AG04450 (cell line): ENCODE measurements at regions not wholly inside any gene's neighbourhood (a gene's known extent, or its start where the extent isn't known, plus 50 kb on each side); places are given as distances from the start of the nearest gene placed in this dataset.

Source experiments
- CTCF ChIA-PET: fragments of 300-600, 350-600 bp; formaldehyde crosslinking; extraction: SDS; loops from one replicate; lab custom pipeline; 2022; ENCODE audit warnings: antibody characterized with exemption, inconsistent platforms; lab: Charles Lee
- POLR2A ChIA-PET: fragments of 350-600 bp; formaldehyde crosslinking; extraction: SDS; loops from one replicate; lab custom pipeline; 2021; ENCODE audit warnings: antibody characterized with exemption, inconsistent platforms; lab: Yijun Ruan, JAX
- DNase-seq: peaks from one replicate; pipeline ENCODE4 v3.0.0-alpha.2; 2011; ENCODE audit warnings: low read depth, low spot score
- H3K27ac ChIP-seq: one replicate; pipeline ENCODE4 v1.5.1; 2012; ENCODE audit warnings: low read depth, low read length, control low read depth
- H3K27me3 ChIP-seq: one replicate; pipeline ENCODE4 v1.6.0; 2012; ENCODE audit warnings: low read length; ENCODE audit not compliant: control insufficient read depth, insufficient read depth
- H3K4me3 ChIP-seq: 2 replicates; pipeline ENCODE4 v1.5.1; 2011; ENCODE audit warnings: mild to moderate bottlenecking, low read depth, low read length, control low read depth
- H3K9me3 ChIP-seq: 2 replicates; pipeline ENCODE4 v1.5.1; 2012; ENCODE audit warnings: low read length; ENCODE audit not compliant: control insufficient read depth, insufficient read depth
- TF ChIP-seq, protein P1 (sequence below): IDR thresholded peaks from 2 replicates; pipeline ENCODE4 v1.5.1; 2011; ENCODE audit warnings: low read depth, low read length, control low read depth, inconsistent platforms

DNA sequence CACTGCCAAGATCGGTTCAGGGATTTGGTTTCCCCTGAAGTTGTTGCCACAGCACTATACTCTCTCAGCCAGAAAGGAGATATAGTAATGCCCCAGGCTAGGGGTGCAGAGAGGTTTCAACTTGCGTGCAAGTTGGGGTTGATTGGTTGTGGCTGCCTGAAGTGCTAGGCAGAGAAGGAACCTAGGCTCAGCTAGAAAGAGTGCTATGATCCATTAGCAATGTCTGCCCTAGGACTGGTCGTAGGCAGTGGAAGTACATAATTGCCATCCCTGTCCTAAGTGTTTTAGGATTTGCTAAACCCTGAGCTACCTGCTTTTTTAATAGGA lies 136.6 kb upstream of the SMIM23 start:
- ChIA-PET CTCF (no interaction called here), POLR2A (no interaction called here)
- TF ChIP-seq, protein P1, sequence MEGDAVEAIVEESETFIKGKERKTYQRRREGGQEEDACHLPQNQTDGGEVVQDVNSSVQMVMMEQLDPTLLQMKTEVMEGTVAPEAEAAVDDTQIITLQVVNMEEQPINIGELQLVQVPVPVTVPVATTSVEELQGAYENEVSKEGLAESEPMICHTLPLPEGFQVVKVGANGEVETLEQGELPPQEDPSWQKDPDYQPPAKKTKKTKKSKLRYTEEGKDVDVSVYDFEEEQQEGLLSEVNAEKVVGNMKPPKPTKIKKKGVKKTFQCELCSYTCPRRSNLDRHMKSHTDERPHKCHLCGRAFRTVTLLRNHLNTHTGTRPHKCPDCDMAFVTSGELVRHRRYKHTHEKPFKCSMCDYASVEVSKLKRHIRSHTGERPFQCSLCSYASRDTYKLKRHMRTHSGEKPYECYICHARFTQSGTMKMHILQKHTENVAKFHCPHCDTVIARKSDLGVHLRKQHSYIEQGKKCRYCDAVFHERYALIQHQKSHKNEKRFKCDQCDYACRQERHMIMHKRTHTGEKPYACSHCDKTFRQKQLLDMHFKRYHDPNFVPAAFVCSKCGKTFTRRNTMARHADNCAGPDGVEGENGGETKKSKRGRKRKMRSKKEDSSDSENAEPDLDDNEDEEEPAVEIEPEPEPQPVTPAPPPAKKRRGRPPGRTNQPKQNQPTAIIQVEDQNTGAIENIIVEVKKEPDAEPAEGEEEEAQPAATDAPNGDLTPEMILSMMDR = no peak
- Histone ChIP-seq H3K27me3 (no peaks in the 10 kb centered on the region), H3K27ac (no peak overlapping the region), H3K4me3 (no peak overlapping the region), H3K9me3 (no peaks in the 10 kb centered on the region; the same call in 1 of the 2 replicates)
- DNase-seq = no peak

GRCh38 chr5:171650597-171650996 lies 135.0 kb upstream of the SMIM23 start:
- POLR2A ChIA-PET = no interaction called here
- H3K27ac ChIP-seq = no peak overlapping the region
- no peak for DNase-seq
- no peak overlapping the region for H3K4me3 ChIP-seq
- no peaks in the 10 kb centered on the region for H3K27me3 ChIP-seq
- TF ChIP-seq, protein P1 = no peak
- H3K9me3 ChIP-seq = no peaks in the 10 kb centered on the region; the same call in 1 of the 2 replicates
- CTCF ChIA-PET = no interaction called here

DNA sequence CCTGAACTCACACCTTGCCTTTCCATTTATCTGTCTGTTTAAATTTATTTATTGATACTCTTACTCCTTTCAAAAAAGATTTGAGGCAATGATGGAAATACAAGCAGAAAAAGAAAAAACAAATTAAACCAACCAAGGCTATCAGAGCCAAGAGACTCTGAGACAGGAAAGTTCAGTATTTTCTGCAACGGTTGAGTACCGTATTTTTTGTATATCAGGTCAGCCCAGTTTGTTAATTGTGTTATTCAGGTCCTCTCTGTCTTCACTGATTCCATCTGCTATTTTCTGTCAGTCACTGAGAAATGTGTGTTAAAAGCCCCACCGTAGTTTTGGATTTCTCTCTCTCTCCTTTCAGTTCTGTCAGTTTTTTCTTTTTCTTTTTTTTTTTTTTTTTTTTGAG lies 134.5 kb upstream of the SMIM23 start:
- Histone ChIP-seq H3K27ac (no peak overlapping the region), H3K4me3 (no peak overlapping the region), H3K27me3 (no peaks in the 10 kb centered on the region), H3K9me3 (no peaks in the 10 kb centered on the region; the same call in 1 of the 2 replicates)
- ChIA-PET CTCF (no interaction called here), POLR2A (no interaction called here)
- TF ChIP-seq, protein P1 = no peak
- DNase-seq = no peak

DNA sequence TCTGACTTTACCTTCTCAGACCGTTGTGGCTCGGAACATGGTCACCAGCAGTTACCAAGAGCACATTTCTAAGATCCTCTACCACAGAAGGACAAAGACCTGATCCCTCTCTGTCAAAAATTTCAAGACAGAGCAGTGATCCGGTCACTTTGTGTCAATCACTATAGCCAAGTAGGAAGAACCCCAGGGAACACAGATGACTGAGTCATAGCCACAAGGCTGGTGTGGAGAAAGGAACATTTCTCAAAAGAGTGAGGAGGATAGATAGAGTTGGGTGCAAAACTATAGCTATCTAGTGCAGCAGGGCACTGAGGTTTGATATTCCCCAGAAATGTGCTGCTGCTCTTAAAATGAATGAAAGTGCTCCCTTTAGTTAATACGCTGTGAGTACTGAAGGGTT lies 130.7 kb upstream of the SMIM23 start:
- POLR2A ChIA-PET = no interaction called here
- CTCF ChIA-PET = interaction anchor here (1.0 kb wide), 1 partner anchor 25 kb away, joined by 3 read pairs; no protein-coding TSS in a partner anchor
- Histone ChIP-seq H3K4me3 (no peak overlapping the region), H3K9me3 (no peaks in the 10 kb centered on the region), H3K27ac (no peak overlapping the region), H3K27me3 (no peaks in the 10 kb centered on the region)
- DNase-seq = no peak
- TF ChIP-seq, protein P1 = no peak

DNA sequence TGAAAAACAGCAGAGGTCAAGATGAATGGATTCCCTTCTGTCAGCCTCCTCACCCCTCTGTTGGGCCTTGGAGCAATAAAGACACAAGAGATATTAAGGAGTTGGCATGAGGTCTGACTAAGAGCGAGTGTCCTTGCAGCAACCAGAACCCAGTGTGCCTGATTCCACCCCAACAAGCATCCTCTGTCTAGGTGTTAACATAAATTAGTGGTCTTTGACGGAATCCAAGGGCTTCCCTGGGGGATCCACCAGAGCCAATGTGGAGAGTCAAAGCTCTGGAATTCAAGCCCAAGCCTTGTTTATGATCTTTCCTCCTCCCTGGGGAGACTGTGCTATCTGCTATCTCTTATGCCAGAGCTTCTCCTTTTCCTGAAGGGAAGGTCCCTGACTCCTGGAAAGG lies 128.1 kb upstream of the SMIM23 start:
- TF ChIP-seq, protein P1 = no peak
- POLR2A ChIA-PET = no interaction called here
- CTCF ChIA-PET = interaction anchor here (1.8 kb wide), 1 partner anchor 28 kb away, joined by 6 read pairs; no protein-coding TSS in a partner anchor

More for the DNA sequence above, 128.1 kb upstream of the SMIM23 start:
- no peak overlapping the region for H3K4me3 ChIP-seq
- H3K27me3 ChIP-seq = no peaks in the 10 kb centered on the region
- DNase-seq = no peak
- no peaks in the 10 kb centered on the region for H3K9me3 ChIP-seq
- H3K27ac ChIP-seq = no peak overlapping the region
